ENCODE measurements at regions not wholly inside any gene's neighbourhood (a gene's known extent, or its start where the extent isn't known, plus 50 kb on each side); places are given as distances from the start of the nearest gene placed in this dataset.

DNA sequence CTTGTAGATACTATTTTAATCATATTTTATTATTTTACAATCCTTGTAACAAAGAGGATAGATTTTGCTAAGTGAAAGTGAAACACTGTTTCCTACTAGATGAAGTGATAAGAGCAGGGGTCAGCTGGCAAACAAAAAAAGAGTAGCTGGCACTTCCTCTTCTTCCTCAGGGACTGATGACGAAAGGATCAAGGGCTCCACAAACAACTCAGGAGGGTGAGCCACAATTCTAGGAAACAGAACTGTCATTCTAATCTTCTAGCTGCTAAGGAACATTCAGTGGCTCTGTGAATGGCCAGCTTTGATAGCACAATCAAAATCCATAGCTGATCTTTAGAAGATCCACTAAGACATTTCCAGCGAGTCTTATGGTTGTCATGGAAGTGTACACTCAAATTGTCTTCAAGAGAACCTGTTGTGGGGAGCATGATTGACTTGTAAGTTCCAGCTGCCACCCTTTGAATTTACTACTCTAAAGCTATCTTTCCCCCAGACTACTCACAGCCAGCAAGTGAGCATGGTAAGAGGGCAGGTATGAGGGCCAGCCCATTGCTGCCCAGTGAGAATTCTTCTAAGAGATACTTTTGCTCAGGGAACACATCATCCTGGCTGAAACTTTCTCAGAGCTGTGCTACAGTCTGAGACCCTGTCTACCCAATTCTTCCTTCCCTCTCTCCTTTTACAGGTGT, 275.7 kb upstream of the RASGEF1B start (continued):
- TF ChIP-seq ZNF687 (IDR thresholded peaks at IDR 0.05), result no peak

DNA sequence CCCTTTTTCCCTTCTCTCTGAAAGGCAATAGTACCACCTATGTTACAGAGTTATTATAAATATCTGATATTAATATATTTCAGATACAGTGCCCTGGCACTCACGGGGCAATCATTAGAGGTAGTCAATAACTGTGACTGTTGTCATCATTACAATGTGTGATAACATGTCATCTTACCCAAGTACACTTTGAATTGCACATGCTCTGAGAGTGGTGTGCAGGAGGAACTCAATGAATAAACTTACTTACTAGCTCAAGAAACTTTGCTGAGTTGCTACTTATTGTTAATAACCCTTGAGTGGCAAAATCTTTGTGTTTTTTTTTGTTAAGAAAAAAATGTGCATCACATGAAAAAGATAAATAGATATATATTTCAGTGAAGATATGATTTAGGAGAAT, 275.1 kb upstream of the RASGEF1B start:
- Histone ChIP-seq H4K20me1 (ENCODE audit: control insufficient read depth, insufficient read depth) (no peaks in the 10 kb centered on the region), H3K9me3 (replicated peaks; ENCODE audit: control insufficient read depth, insufficient read depth, low read length) (no peaks in the 10 kb centered on the region), H3K36me3 (ENCODE audit: control insufficient read depth in 2 of 2, insufficient read depth in 2 of 2, low read length in 1 of 2) (no peaks in the 10 kb centered on the region), H3K9ac (ENCODE audit: control insufficient read depth, insufficient read depth, low read length) (no peak overlapping the region), H3K27ac (ENCODE audit: control insufficient read depth, insufficient read depth) (no peak overlapping the region), H3K4me2 (ENCODE audit: control insufficient read depth, insufficient read depth) (no peak overlapping the region), H3K4me3 (no peak overlapping the region), H3K27me3 (replicated peaks in 1 of 2; ENCODE audit: control insufficient read depth in 2 of 2, insufficient read depth in 2 of 2, low read length in 1 of 2) (no peaks in the 10 kb centered on the region), H3K4me1 (ENCODE audit: control insufficient read depth, insufficient read depth, low read length) (no peaks in the 10 kb centered on the region), H2AFZ (ENCODE audit: control insufficient read depth, low read depth, low read length) (no peak overlapping the region), H3K79me2 (ENCODE audit: control insufficient read depth, insufficient read depth, low read length) (no peaks in the 10 kb centered on the region)
- RAD21 ChIA-PET (ENCODE audit: unreplicated experiment), result no interaction called here
- ATAC-seq (no peak), FAIRE-seq (no peak), DNase-seq (ENCODE audit: low read depth, low spot score) (no peak)
- in situ Hi-C loops (cut with MboI) (no loop called here), intact Hi-C loops (cut with micrococcal nuclease; ENCODE audit: unreplicated experiment) (loop anchor here (10.0 kb wide), 1 partner anchor 282 kb away; no protein-coding TSS in a partner anchor)
- CTCF ChIA-PET, result interaction anchor here (0.7 kb wide), 1 partner anchor 40 kb away, joined by 3 read pairs; no protein-coding TSS in a partner anchor
- BruUV-seq (replicated peaks), result no TSS peak
- POLR2A ChIA-PET, result no interaction called here
- 14% methylated on average over 1 of the region's 1 CpG for WGBS (ENCODE audit: insufficient coverage, insufficient replicate concordance, low lambda C conversion rate, missing lambda C conversion rate)
- SMC1A ChIA-PET (ENCODE audit: uncharacterized antibody, unreplicated experiment), result interaction anchor here (0.5 kb wide), 1 partner anchor 743 kb away, joined by 4 read pairs; no protein-coding TSS in a partner anchor
- TF ChIP-seq RFX5 (IDR thresholded peaks at IDR 0.05; ENCODE audit: low read depth, low read length) (no peak), CBX3 (IDR thresholded peaks at IDR 0.05; ENCODE audit: borderline replicate concordance, low read depth) (no peak), POLR2A (IDR thresholded peaks at IDR 0.05; ENCODE audit: low read depth, low read length) (no peak), GATAD2B (conservative IDR thresholded peaks at IDR 0.05; ENCODE audit: low read depth) (no peak), ZNF384 (IDR thresholded peaks at IDR 0.05; ENCODE audit: borderline replicate concordance, low read depth, low read length) (no peak), CHD2 (IDR thresholded peaks at IDR 0.05; ENCODE audit: borderline replicate concordance, low read depth, low read length) (no peak), ZNF217 (IDR thresholded peaks at IDR 0.05) (no peak), BHLHE40 (IDR thresholded peaks at IDR 0.05; ENCODE audit: borderline replicate concordance in 1 of 2, low read depth in 2 of 2, low read length in 1 of 2) (no peak), ASH2L (IDR thresholded peaks at IDR 0.05; ENCODE audit: borderline replicate concordance, low read depth) (no peak), E2F4 (IDR thresholded peaks at IDR 0.05; ENCODE audit: low read depth, low read length) (no peak), IKZF1 (conservative IDR thresholded peaks at IDR 0.05) (no peak), TARDBP (IDR thresholded peaks at IDR 0.05; ENCODE audit: borderline replicate concordance) (no peak), NRF1 (conservative IDR thresholded peaks at IDR 0.05; ENCODE audit: low read depth, low read length) (no peak)
- TF ChIP-seq, protein P1, sequence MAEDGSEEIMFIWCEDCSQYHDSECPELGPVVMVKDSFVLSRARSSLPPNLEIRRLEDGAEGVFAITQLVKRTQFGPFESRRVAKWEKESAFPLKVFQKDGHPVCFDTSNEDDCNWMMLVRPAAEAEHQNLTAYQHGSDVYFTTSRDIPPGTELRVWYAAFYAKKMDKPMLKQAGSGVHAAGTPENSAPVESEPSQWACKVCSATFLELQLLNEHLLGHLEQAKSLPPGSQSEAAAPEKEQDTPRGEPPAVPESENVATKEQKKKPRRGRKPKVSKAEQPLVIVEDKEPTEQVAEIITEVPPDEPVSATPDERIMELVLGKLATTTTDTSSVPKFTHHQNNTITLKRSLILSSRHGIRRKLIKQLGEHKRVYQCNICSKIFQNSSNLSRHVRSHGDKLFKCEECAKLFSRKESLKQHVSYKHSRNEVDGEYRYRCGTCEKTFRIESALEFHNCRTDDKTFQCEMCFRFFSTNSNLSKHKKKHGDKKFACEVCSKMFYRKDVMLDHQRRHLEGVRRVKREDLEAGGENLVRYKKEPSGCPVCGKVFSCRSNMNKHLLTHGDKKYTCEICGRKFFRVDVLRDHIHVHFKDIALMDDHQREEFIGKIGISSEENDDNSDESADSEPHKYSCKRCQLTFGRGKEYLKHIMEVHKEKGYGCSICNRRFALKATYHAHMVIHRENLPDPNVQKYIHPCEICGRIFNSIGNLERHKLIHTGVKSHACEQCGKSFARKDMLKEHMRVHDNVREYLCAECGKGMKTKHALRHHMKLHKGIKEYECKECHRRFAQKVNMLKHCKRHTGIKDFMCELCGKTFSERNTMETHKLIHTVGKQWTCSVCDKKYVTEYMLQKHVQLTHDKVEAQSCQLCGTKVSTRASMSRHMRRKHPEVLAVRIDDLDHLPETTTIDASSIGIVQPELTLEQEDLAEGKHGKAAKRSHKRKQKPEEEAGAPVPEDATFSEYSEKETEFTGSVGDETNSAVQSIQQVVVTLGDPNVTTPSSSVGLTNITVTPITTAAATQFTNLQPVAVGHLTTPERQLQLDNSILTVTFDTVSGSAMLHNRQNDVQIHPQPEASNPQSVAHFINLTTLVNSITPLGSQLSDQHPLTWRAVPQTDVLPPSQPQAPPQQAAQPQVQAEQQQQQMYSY (CRISPR knock-in tag; IDR thresholded peaks at IDR 0.05), result no peak

All from GM12878 (cell line).